ENCODE measurements at regions not wholly inside any gene's neighbourhood (a gene's known extent, or its start where the extent isn't known, plus 50 kb on each side); places are given as distances from the start of the nearest gene placed in this dataset.

DNA sequence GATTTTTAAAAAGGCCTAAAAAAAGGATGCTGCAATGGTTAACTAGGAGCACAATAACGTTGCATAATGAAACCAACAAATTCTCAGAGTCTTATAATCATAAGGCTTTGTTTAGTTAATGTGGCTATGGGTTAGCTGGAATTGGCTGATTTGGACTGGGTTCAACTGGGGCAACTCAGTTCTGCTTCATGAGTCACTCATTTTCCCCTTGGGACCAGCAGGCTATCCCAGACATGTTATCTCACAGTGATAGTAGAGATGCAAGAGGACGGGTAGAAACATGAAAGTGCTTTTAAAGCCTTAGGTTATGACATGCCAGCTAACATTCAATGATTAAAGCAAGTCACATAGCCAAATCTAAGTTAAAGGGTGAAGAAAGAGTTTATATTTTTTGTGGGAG is 189.2 kb upstream of the GK2 start:
- TF ChIP-seq, protein P1, sequence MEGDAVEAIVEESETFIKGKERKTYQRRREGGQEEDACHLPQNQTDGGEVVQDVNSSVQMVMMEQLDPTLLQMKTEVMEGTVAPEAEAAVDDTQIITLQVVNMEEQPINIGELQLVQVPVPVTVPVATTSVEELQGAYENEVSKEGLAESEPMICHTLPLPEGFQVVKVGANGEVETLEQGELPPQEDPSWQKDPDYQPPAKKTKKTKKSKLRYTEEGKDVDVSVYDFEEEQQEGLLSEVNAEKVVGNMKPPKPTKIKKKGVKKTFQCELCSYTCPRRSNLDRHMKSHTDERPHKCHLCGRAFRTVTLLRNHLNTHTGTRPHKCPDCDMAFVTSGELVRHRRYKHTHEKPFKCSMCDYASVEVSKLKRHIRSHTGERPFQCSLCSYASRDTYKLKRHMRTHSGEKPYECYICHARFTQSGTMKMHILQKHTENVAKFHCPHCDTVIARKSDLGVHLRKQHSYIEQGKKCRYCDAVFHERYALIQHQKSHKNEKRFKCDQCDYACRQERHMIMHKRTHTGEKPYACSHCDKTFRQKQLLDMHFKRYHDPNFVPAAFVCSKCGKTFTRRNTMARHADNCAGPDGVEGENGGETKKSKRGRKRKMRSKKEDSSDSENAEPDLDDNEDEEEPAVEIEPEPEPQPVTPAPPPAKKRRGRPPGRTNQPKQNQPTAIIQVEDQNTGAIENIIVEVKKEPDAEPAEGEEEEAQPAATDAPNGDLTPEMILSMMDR (IDR thresholded peaks at IDR 0.05) = no peak
- TF ChIP-seq POLR2A (IDR thresholded peaks at IDR 0.05) (no peak), EP300 (IDR thresholded peaks at IDR 0.05) (no peak)

Measured in tibial nerve (tissue), 4 donors.